SK-N-MC (cell line): ENCODE measurements at regions not wholly inside any gene's neighbourhood (a gene's known extent, or its start where the extent isn't known, plus 50 kb on each side); places are given as distances from the start of the nearest gene placed in this dataset.

Experiments used
- EZH2 ChIP-seq: fragments of 200-600 bp; sonication (generic); IDR thresholded peaks from one replicate; pipeline ENCODE4 v1.6.1; 2017; ENCODE audit warnings: antibody characterized with exemption
- POLR2AphosphoS5 ChIP-seq: IDR thresholded peaks from 2 replicates; pipeline ENCODE4 v1.6.1; 2012; ENCODE audit warnings: mild to moderate bottlenecking, low read depth, low read length, borderline replicate concordance

- no peak for TF ChIP-seq EZH2
- TF ChIP-seq POLR2AphosphoS5: no peak
These were observed 122.3 kb upstream of the NTF3 start for GRCh38 chr12:5309654-5310053.
